SU-DHL-6 (cell line): ENCODE measurements at regions not wholly inside any gene's neighbourhood (a gene's known extent, or its start where the extent isn't known, plus 50 kb on each side); places are given as distances from the start of the nearest gene placed in this dataset.
A peak's percentile ranks its signal among the peaks of the same experiment; 100 is the strongest.

Source experiments
- H2AFZ ChIP-seq: fragments of 200-600 bp; sonication (generic); 2 replicates; pipeline ENCODE4 v1.6.1; 2014; ENCODE audit warnings: low read depth, mild to moderate bottlenecking, moderate library complexity, mixed read lengths, antibody characterized with exemption, low read length; ENCODE audit not compliant: severe bottlenecking
- H3F3A ChIP-seq: fragments of 200-600 bp; shearing (Covaris generic); 2 replicates; pipeline ENCODE4 v1.6.0; 2016; ENCODE audit warnings: antibody characterized with exemption, mild to moderate bottlenecking; ENCODE audit not compliant: insufficient read depth
- H3K27ac ChIP-seq: fragments of 200-600 bp; sonication (generic); 2 replicates; pipeline ENCODE4 v1.5.1; 2016; ENCODE audit warnings: low read depth, mild to moderate bottlenecking, low read length, moderate library complexity, mixed read lengths
- H3K27me3 ChIP-seq: fragments of 200-600 bp; sonication (generic), shearing (Covaris generic); 2 replicates; pipeline ENCODE4 v1.6.0; 2014; ENCODE audit warnings: mild to moderate bottlenecking, low read length
- H3K36me3 ChIP-seq: fragments of 200-600 bp; sonication (generic); 2 replicates; pipeline ENCODE4 v1.6.1; 2014; ENCODE audit warnings: mild to moderate bottlenecking, low read length, mixed read lengths
- H3K4me2 ChIP-seq: fragments of 300-600, 200-600 bp; shearing (Covaris generic), sonication (generic); 2 replicates; pipeline ENCODE4 v1.6.0; 2014; ENCODE audit warnings: low read length, low read depth, mild to moderate bottlenecking; ENCODE audit not compliant: poor library complexity, severe bottlenecking
- H3K4me3 ChIP-seq: fragments of 200-600 bp; sonication (generic); 2 replicates; pipeline ENCODE4 v1.5.1; 2014; ENCODE audit warnings: antibody characterized with exemption, low read length, mild to moderate bottlenecking, mixed read lengths; ENCODE audit not compliant: insufficient read depth, poor library complexity, severe bottlenecking
- H3K79me2 ChIP-seq: fragments of 200-600 bp; sonication (generic); 2 replicates; pipeline ENCODE4 v1.6.1; 2014; ENCODE audit warnings: mild to moderate bottlenecking, low read length, moderate library complexity; ENCODE audit not compliant: insufficient read depth
- H3K9ac ChIP-seq: fragments of 200-600 bp; sonication (generic); 2 replicates; pipeline ENCODE4 v1.7.0; 2014; ENCODE audit warnings: mild to moderate bottlenecking, low read length
- H3K9me2 ChIP-seq: fragments of 200-600 bp; sonication (generic); replicated peaks from 2 replicates; pipeline ENCODE4 v1.6.1; 2014; ENCODE audit warnings: low read length; ENCODE audit not compliant: insufficient read depth
- H3K9me3 ChIP-seq: fragments of 200-600 bp; sonication (generic); 2 replicates; pipeline ENCODE4 v1.6.1; 2014; ENCODE audit warnings: low read length, mixed read lengths; ENCODE audit not compliant: insufficient read depth
- H4K20me1 ChIP-seq: fragments of 200-600 bp; sonication (generic); 2 replicates; pipeline ENCODE4 v1.6.1; 2014; ENCODE audit warnings: low read depth, mild to moderate bottlenecking, antibody characterized with exemption, low read length, moderate library complexity, mixed read lengths
- EZH2phosphoT487 ChIP-seq: fragments of 200-600 bp; sonication (generic), shearing (Covaris generic); conservative IDR thresholded peaks from 2 replicates; pipeline ENCODE4 v1.6.1; 2018; ENCODE audit warnings: mild to moderate bottlenecking, antibody characterized with exemption, low read length, moderate library complexity, mixed read lengths
- TF ChIP-seq, protein P1 (sequence below): fragments of 200-600 bp; sonication (generic); IDR thresholded peaks from one replicate; pipeline ENCODE4 v1.5.1; 2017; ENCODE audit warnings: antibody characterized with exemption, mild to moderate bottlenecking, low read length, moderate library complexity; ENCODE audit not compliant: insufficient read depth, poor library complexity, severe bottlenecking

DNA sequence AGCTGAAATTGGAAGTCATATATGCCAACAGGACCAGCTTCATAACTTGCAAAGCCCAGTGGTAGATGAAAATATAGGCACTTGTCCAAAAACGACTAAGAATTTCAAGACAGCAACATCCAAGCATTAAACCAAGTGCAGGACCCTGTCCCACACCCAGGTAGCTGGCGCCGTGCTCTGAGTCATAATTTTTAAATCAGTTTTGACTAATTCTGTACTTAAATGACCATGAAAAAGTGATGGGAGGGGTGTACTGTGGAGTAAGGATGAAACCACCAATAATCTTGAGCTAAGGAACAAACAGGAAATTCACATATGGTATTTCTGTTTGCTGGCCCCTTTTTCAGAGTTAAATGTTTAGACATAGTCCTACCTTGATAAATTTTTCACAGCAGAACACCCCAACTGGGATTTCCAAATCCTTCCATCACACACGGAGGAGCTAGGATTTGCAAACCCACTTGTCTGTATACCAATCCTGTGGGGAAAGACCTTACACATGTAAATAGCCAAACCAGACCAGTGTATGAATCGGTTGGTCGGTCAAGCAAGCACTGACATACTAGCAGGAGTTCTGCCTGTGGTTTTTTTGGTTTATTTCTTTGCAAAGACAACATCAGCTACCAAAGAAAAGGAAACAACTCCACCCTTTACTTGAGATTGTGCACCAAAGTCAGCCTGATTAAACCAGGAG lies 235.7 kb upstream of the RAB4A start:
- H4K20me1 ChIP-seq = no peaks in the 10 kb centered on the region
- no peaks in the 10 kb centered on the region for H3K9me2 ChIP-seq
- H3K27me3 ChIP-seq = no peaks in the 10 kb centered on the region
- H2AFZ ChIP-seq = no peak overlapping the region
- H3K79me2 ChIP-seq = no peaks in the 10 kb centered on the region
- no peak for TF ChIP-seq EZH2phosphoT487
- TF ChIP-seq, protein P1, sequence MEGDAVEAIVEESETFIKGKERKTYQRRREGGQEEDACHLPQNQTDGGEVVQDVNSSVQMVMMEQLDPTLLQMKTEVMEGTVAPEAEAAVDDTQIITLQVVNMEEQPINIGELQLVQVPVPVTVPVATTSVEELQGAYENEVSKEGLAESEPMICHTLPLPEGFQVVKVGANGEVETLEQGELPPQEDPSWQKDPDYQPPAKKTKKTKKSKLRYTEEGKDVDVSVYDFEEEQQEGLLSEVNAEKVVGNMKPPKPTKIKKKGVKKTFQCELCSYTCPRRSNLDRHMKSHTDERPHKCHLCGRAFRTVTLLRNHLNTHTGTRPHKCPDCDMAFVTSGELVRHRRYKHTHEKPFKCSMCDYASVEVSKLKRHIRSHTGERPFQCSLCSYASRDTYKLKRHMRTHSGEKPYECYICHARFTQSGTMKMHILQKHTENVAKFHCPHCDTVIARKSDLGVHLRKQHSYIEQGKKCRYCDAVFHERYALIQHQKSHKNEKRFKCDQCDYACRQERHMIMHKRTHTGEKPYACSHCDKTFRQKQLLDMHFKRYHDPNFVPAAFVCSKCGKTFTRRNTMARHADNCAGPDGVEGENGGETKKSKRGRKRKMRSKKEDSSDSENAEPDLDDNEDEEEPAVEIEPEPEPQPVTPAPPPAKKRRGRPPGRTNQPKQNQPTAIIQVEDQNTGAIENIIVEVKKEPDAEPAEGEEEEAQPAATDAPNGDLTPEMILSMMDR = no peak
- H3K4me2 ChIP-seq = peak overlapping the region; percentile 51
- no peaks in the 10 kb centered on the region for H3K36me3 ChIP-seq
- no peaks in the 10 kb centered on the region for H3F3A ChIP-seq
- H3K4me3 ChIP-seq = peak overlapping the region; percentile 11
- no peaks in the 10 kb centered on the region for H3K9me3 ChIP-seq
- peak overlapping the region; percentile 42; the same call in 1 of the 2 replicates for H3K27ac ChIP-seq
- no peak overlapping the region for H3K9ac ChIP-seq

DNA sequence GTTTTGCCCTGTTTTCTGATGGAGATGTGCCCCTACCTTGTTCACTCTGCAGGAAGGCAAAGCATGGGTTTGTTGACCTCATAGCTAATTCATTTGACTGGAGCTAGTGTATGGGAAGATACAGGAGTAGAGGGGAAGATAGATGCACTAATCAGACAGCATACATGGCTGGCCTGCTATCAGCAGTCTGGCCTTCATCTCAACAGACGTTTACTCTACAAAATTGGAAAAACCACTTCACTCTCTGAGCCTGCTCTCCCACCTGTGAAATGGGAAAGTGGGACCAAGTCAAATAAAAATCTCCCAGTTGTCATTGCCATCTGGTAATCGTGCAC lies 235.2 kb upstream of the RAB4A start:
- Histone ChIP-seq H3K9me2 (no peaks in the 10 kb centered on the region), H3K9ac (no peak overlapping the region), H3K27ac (peak overlapping the region; percentile 42; the same call in 1 of the 2 replicates), H2AFZ (no peak overlapping the region), H3K36me3 (no peaks in the 10 kb centered on the region), H3K4me3 (peak overlapping the region; percentile 11), H4K20me1 (no peaks in the 10 kb centered on the region), H3K9me3 (no peaks in the 10 kb centered on the region), H3K4me2 (peak overlapping the region; percentile 51), H3K79me2 (no peaks in the 10 kb centered on the region), H3K27me3 (no peaks in the 10 kb centered on the region), H3F3A (no peaks in the 10 kb centered on the region)
- TF ChIP-seq, protein P1 = no peak
- no peak for TF ChIP-seq EZH2phosphoT487

GRCh38 chr1:229037806-229038405 lies 233.0 kb upstream of the RAB4A start:
- H3K27me3 ChIP-seq = no peaks in the 10 kb centered on the region

More at GRCh38 chr1:229037806-229038405, 233.0 kb upstream of the RAB4A start:
- H3F3A ChIP-seq = no peaks in the 10 kb centered on the region
- TF ChIP-seq EZH2phosphoT487 = no peak
- TF ChIP-seq, protein P1 = no peak
- no peak overlapping the region for H3K27ac ChIP-seq
- no peaks in the 10 kb centered on the region for H3K79me2 ChIP-seq
- no peak overlapping the region for H3K9ac ChIP-seq
- H3K9me3 ChIP-seq = no peaks in the 10 kb centered on the region
- H3K9me2 ChIP-seq = no peaks in the 10 kb centered on the region
- no peak overlapping the region for H2AFZ ChIP-seq
- H3K36me3 ChIP-seq = no peaks in the 10 kb centered on the region
- no peaks in the 10 kb centered on the region for H4K20me1 ChIP-seq
- H3K4me2 ChIP-seq = no peak overlapping the region
- no peak overlapping the region for H3K4me3 ChIP-seq
